ENCODE measurements at regions not wholly inside any gene's neighbourhood (a gene's known extent, or its start where the extent isn't known, plus 50 kb on each side); places are given as distances from the start of the nearest gene placed in this dataset.

- H3K36me3 ChIP-seq = no peaks in the 10 kb centered on the region
- no peak overlapping the region for H3K27ac ChIP-seq
- H3K4me1 ChIP-seq = no peaks in the 10 kb centered on the region
- H3K4me3 ChIP-seq = no peak overlapping the region
- H3K27me3 ChIP-seq = no peaks in the 10 kb centered on the region
- DNase-seq (ENCODE audit: low spot score in 2 of 2) = no peak
- WGBS = 87% methylated on average over 6 of the region's 6 CpGs
- TF ChIP-seq POLR2A (IDR thresholded peaks at IDR 0.05) (no peak), EP300 (IDR thresholded peaks at IDR 0.05) (no peak), POLR2AphosphoS5 (IDR thresholded peaks at IDR 0.05) (no peak), CTCF (IDR thresholded peaks at IDR 0.05) (no peak)
- H3K9me3 ChIP-seq = no peaks in the 10 kb centered on the region
Observed at GRCh38 chr1:47617381-47618221, 179.8 kb downstream of the FOXD2 start.

- no peaks in the 10 kb centered on the region for H3K9me3 ChIP-seq
- no peak overlapping the region for H3K4me3 ChIP-seq
- 86% methylated on average over 4 of the region's 4 CpGs for WGBS
- DNase-seq (ENCODE audit: low spot score in 2 of 2) = no peak
- H3K4me1 ChIP-seq = no peaks in the 10 kb centered on the region
- no peaks in the 10 kb centered on the region for H3K36me3 ChIP-seq
- no peaks in the 10 kb centered on the region for H3K27me3 ChIP-seq
- TF ChIP-seq POLR2A (IDR thresholded peaks at IDR 0.05) (no peak), CTCF (IDR thresholded peaks at IDR 0.05) (no peak), EP300 (IDR thresholded peaks at IDR 0.05) (no peak), POLR2AphosphoS5 (IDR thresholded peaks at IDR 0.05) (no peak)
- H3K27ac ChIP-seq = no peak overlapping the region
Observed at GRCh38 chr1:47618222-47618720, 180.4 kb downstream of the FOXD2 start.

GRCh38 chr1:47618830-47619229 is 181.0 kb downstream of the FOXD2 start:
- H3K27ac ChIP-seq = no peak overlapping the region
- no peaks in the 10 kb centered on the region for H3K36me3 ChIP-seq
- WGBS = 65% methylated on average over 7 of the region's 7 CpGs
- H3K9me3 ChIP-seq = no peaks in the 10 kb centered on the region
- no peak overlapping the region for H3K4me3 ChIP-seq
- no peak for TF ChIP-seq EP300 (IDR thresholded peaks at IDR 0.05)
- TF ChIP-seq POLR2A (IDR thresholded peaks at IDR 0.05) = no peak
- TF ChIP-seq POLR2AphosphoS5 (IDR thresholded peaks at IDR 0.05) = no peak
- no peak for TF ChIP-seq CTCF (IDR thresholded peaks at IDR 0.05)
- DNase-seq (ENCODE audit: low spot score in 2 of 2) = no peak
- H3K4me1 ChIP-seq = no peaks in the 10 kb centered on the region
- H3K27me3 ChIP-seq = no peaks in the 10 kb centered on the region

GRCh38 chr1:47621483-47621882 is 183.6 kb downstream of the FOXD2 start:
- Histone ChIP-seq H3K4me3 (no peak overlapping the region), H3K27ac (no peak overlapping the region), H3K4me1 (no peaks in the 10 kb centered on the region), H3K27me3 (no peaks in the 10 kb centered on the region), H3K36me3 (no peaks in the 10 kb centered on the region), H3K9me3 (no peaks in the 10 kb centered on the region)
- 94% methylated on average over 6 of the region's 6 CpGs for WGBS
- TF ChIP-seq CTCF (IDR thresholded peaks at IDR 0.05) (no peak), EP300 (IDR thresholded peaks at IDR 0.05) (no peak), POLR2A (IDR thresholded peaks at IDR 0.05) (no peak), POLR2AphosphoS5 (IDR thresholded peaks at IDR 0.05) (no peak)
- DNase-seq (ENCODE audit: low spot score in 2 of 2) = peak in 1 of 2 donors; percentile 20

- no peak for DNase-seq (ENCODE audit: low spot score in 2 of 2)
- no peak overlapping the region for H3K27ac ChIP-seq
- TF ChIP-seq EP300 (IDR thresholded peaks at IDR 0.05) = no peak
- TF ChIP-seq CTCF (IDR thresholded peaks at IDR 0.05) = no peak
- TF ChIP-seq POLR2A (IDR thresholded peaks at IDR 0.05) = no peak
- TF ChIP-seq POLR2AphosphoS5 (IDR thresholded peaks at IDR 0.05) = no peak
- no peaks in the 10 kb centered on the region for H3K9me3 ChIP-seq
- no peaks in the 10 kb centered on the region for H3K36me3 ChIP-seq
- 73% methylated on average over 3 of the region's 3 CpGs for WGBS
- no peak overlapping the region for H3K4me3 ChIP-seq
- H3K4me1 ChIP-seq = no peaks in the 10 kb centered on the region
- no peaks in the 10 kb centered on the region for H3K27me3 ChIP-seq
Observed at GRCh38 chr1:47621977-47622376, 184.1 kb downstream of the FOXD2 start.

Measured in suprapubic skin (tissue), 4 donors.